ENCODE measurements at regions not wholly inside any gene's neighbourhood (a gene's known extent, or its start where the extent isn't known, plus 50 kb on each side); places are given as distances from the start of the nearest gene placed in this dataset.

DNA sequence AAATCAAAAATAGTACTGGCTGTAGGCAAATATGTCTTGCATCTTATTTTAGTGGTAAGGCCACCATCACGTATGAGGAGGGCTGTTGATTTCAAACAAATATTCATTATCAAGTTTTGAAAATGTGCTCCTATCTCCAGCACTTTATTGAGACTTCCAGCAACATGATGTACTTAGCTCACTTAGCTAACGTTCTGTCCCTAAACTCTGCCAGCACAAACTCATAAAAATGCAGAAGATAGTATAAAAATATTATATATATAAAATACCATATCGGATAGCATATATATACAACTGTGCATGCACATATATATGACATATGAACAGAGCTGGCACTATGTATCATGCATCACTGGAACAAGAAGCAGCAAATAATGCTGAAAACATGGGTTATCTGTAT, 762.3 kb downstream of the C6orf118 start:
- Histone ChIP-seq H3F3A (ENCODE audit: insufficient read depth) (no peaks in the 10 kb centered on the region), H3K9me3 (ENCODE audit: low read depth) (no peaks in the 10 kb centered on the region), H3K9me2 (ENCODE audit: insufficient read depth) (no peaks in the 10 kb centered on the region), H3K27ac (no peak overlapping the region), H3K27me3 (replicated peaks; ENCODE audit: insufficient read depth) (no peaks in the 10 kb centered on the region), H3K9ac (no peak overlapping the region), H3K4me1 (ENCODE audit: insufficient read depth) (no peaks in the 10 kb centered on the region), H2AFZ (no peak overlapping the region), H4K20me1 (ENCODE audit: insufficient read depth) (no peaks in the 10 kb centered on the region), H3K4me3 (no peak overlapping the region), H3K36me3 (ENCODE audit: low read depth) (no peaks in the 10 kb centered on the region), H3K4me2 (ENCODE audit: unreplicated experiment) (no peak overlapping the region), H3K79me2 (ENCODE audit: insufficient read depth) (no peaks in the 10 kb centered on the region)
- TF ChIP-seq EZH2phosphoT487 (IDR thresholded peaks at IDR 0.05; ENCODE audit: insufficient read depth, low read depth) = no peak
- no peak for TF ChIP-seq EZH2 (IDR thresholded peaks at IDR 0.05; ENCODE audit: insufficient read depth, poor library complexity, severe bottlenecking)
- 17 to 21% methylated on average over 3 of the region's 3 CpGs for WGBS, 2 experiments (ENCODE audit: low coverage in 1 of 2, low lambda C conversion rate in 2 of 2, missing lambda C conversion rate in 2 of 2)
- in situ Hi-C loops (cut with MboI) = no loop called here
- no peak for DNase-seq

DNA sequence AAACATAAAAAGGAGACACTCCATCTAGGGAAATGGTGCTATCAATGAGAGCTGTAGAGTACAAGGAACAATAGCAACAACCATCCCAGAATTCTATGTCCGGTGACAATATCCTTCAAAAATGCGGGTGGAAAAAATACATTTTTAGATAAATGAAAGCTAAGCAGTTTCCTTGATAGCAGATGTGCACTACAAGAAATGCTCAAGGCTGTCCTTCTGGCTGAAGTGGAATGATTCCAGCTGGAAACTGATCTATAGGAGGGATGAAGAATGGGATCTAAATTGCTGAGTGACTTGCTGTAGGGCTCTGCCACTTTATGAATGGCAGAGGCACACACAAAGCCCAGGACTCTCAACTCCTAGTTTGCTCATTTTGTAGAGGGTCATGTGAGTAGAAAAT, 763.1 kb downstream of the C6orf118 start:
- H3K27me3 ChIP-seq (replicated peaks; ENCODE audit: insufficient read depth) = no peaks in the 10 kb centered on the region
- H2AFZ ChIP-seq = no peak overlapping the region
- H3K9ac ChIP-seq = no peak overlapping the region
- H3F3A ChIP-seq (ENCODE audit: insufficient read depth) = no peaks in the 10 kb centered on the region
- no peaks in the 10 kb centered on the region for H3K79me2 ChIP-seq (ENCODE audit: insufficient read depth)
- H3K36me3 ChIP-seq (ENCODE audit: low read depth) = no peaks in the 10 kb centered on the region
- 0 to 13% methylated on average over 2 of the region's 2 CpGs for WGBS, 2 experiments (ENCODE audit: low coverage in 1 of 2, low lambda C conversion rate in 2 of 2, missing lambda C conversion rate in 2 of 2)
- H4K20me1 ChIP-seq (ENCODE audit: insufficient read depth) = no peaks in the 10 kb centered on the region
- H3K9me2 ChIP-seq (ENCODE audit: insufficient read depth) = no peaks in the 10 kb centered on the region
- no peak overlapping the region for H3K4me3 ChIP-seq
- no peak overlapping the region for H3K27ac ChIP-seq
- in situ Hi-C loops (cut with MboI) = no loop called here
- H3K4me2 ChIP-seq (ENCODE audit: unreplicated experiment) = no peak overlapping the region
- TF ChIP-seq EZH2phosphoT487 (IDR thresholded peaks at IDR 0.05; ENCODE audit: insufficient read depth, low read depth) = no peak
- no peak for TF ChIP-seq EZH2 (IDR thresholded peaks at IDR 0.05; ENCODE audit: insufficient read depth, poor library complexity, severe bottlenecking)
- DNase-seq = no peak
- no peaks in the 10 kb centered on the region for H3K4me1 ChIP-seq (ENCODE audit: insufficient read depth)
- no peaks in the 10 kb centered on the region for H3K9me3 ChIP-seq (ENCODE audit: low read depth)

DNA sequence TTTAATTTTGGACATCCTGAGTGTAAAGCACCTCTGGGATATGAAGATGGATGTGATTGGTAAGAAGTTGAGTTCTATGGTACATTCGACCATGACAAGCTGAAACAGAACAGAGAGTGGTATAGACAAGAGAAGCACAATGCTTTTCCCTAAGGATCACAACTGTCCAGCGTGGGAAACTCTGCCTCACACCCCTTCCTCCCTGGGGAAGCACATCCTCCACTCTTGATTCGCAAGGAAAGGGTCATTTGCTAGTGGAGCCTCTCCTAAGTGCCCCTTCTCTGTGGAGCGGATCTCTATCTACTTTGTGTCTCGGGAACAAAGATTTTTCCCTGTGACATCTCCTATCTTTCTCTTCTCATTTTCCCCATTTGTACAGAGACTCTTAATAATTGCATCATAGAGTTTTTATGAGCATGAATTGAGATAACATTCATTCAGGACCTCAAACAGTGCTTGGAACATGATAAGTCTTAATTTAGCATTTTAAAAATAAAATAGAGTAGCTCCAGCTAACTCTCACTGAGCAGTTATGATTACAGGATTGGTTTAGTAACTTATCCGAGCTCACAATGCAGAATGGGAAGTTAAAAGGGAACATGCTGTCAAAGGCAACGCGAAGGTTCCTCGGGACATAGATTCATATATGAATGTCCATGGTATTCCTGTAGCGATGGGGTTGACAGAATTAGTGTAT, 775.2 kb downstream of the C6orf118 start:
- Histone ChIP-seq H4K20me1 (ENCODE audit: insufficient read depth) (no peaks in the 10 kb centered on the region), H3K9me2 (ENCODE audit: insufficient read depth) (no peaks in the 10 kb centered on the region), H3K27me3 (replicated peaks; ENCODE audit: insufficient read depth) (no peaks in the 10 kb centered on the region), H2AFZ (no peak overlapping the region), H3K4me3 (no peak overlapping the region), H3K9me3 (ENCODE audit: low read depth) (no peaks in the 10 kb centered on the region), H3K36me3 (ENCODE audit: low read depth) (no peaks in the 10 kb centered on the region), H3K9ac (no peak overlapping the region), H3K4me1 (ENCODE audit: insufficient read depth) (no peaks in the 10 kb centered on the region), H3K79me2 (ENCODE audit: insufficient read depth) (no peaks in the 10 kb centered on the region), H3K27ac (no peak overlapping the region), H3K4me2 (ENCODE audit: unreplicated experiment) (no peak overlapping the region), H3F3A (ENCODE audit: insufficient read depth) (no peaks in the 10 kb centered on the region)
- 48 to 53% methylated on average over 10 of the region's 10 CpGs for WGBS, 2 experiments (ENCODE audit: low coverage in 1 of 2, low lambda C conversion rate in 2 of 2, missing lambda C conversion rate in 2 of 2)
- in situ Hi-C loops (cut with MboI) = no loop called here
- TF ChIP-seq EZH2 (IDR thresholded peaks at IDR 0.05; ENCODE audit: insufficient read depth, poor library complexity, severe bottlenecking) (no peak), EZH2phosphoT487 (IDR thresholded peaks at IDR 0.05; ENCODE audit: insufficient read depth, low read depth) (no peak)
- DNase-seq = no peak

DNA sequence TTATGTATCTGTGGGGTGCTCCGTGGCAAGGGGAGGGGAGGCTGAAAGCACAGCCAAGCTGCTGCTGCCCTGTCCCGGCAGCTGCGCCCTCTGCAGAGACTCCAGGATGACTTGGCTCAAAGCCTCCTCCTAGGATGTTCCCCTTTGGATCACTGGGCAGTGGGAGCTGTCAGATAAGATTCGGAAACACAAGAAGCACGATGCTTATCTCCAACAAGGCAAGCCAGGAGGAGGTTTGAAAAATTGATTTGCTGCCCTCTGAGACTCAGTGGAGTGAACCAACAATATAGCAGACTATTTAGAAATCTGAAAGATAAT, 776.4 kb downstream of the C6orf118 start:
- no peaks in the 10 kb centered on the region for H3K9me3 ChIP-seq (ENCODE audit: low read depth)
- H3K9ac ChIP-seq = no peak overlapping the region
- no peak for TF ChIP-seq EZH2phosphoT487 (IDR thresholded peaks at IDR 0.05; ENCODE audit: insufficient read depth, low read depth)
- no peak for TF ChIP-seq EZH2 (IDR thresholded peaks at IDR 0.05; ENCODE audit: insufficient read depth, poor library complexity, severe bottlenecking)
- in situ Hi-C loops (cut with MboI) = no loop called here
- no peaks in the 10 kb centered on the region for H3K79me2 ChIP-seq (ENCODE audit: insufficient read depth)
- H3K27me3 ChIP-seq (replicated peaks; ENCODE audit: insufficient read depth) = no peaks in the 10 kb centered on the region
- H3K27ac ChIP-seq = no peak overlapping the region
- no peak overlapping the region for H3K4me2 ChIP-seq (ENCODE audit: unreplicated experiment)
- H3K4me3 ChIP-seq = no peak overlapping the region
- H3K4me1 ChIP-seq (ENCODE audit: insufficient read depth) = no peaks in the 10 kb centered on the region
- WGBS, 2 experiments (ENCODE audit: low coverage in 1 of 2, low lambda C conversion rate in 2 of 2, missing lambda C conversion rate in 2 of 2) = 1 to 2% methylated on average over 5 of the region's 5 CpGs
- DNase-seq = no peak
- H3K36me3 ChIP-seq (ENCODE audit: low read depth) = no peaks in the 10 kb centered on the region
- no peak overlapping the region for H2AFZ ChIP-seq
- H3K9me2 ChIP-seq (ENCODE audit: insufficient read depth) = no peaks in the 10 kb centered on the region
- no peaks in the 10 kb centered on the region for H4K20me1 ChIP-seq (ENCODE audit: insufficient read depth)
- no peaks in the 10 kb centered on the region for H3F3A ChIP-seq (ENCODE audit: insufficient read depth)
